ENCODE measurements at regions not wholly inside any gene's neighbourhood (a gene's known extent, or its start where the extent isn't known, plus 50 kb on each side); places are given as distances from the start of the nearest gene placed in this dataset.

DNA sequence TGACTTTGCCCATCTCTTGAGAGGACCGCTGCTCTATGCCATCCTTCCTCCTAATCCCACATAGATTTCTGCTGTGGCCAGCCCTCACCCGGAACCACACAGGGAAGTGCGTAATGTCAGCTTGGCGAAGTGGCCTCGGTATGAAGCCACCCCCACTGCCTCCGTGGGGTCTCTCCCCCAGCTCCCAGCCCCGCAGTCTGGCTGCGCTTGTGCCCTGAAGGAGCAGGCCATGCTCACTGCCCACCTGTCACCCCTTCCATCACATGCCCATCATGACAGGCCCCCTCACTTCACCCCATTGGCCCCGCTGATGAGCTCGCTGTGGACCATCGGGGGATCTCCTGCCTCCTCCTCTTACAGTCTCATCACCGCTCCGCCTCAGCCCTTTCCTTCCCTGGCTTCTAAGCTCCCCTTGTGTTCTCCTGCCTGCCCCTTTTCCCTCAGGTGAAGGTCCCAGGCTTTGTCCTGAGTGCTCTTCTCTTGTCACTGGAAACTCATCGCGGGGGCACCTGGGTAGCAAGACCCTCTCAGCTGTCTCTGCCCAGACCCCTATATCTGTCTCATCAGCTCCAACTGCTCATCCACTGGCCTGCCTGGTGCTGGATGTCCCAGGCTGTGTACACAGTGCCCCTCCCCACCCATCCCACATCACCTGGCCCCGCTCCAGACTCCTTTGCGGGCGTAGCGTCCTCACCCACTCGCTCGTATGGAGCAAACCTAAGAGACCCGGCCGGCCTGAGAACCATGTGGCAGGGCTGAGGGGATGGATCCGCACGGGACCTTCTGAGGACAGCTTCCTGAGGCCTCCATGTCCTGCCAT is 81.7 kb downstream of the GLI2 start:
- TF ChIP-seq POLR2A (IDR thresholded peaks at IDR 0.05; ENCODE audit: low read length) = no peak
- no peak for TF ChIP-seq GATA1 (IDR thresholded peaks at IDR 0.05; ENCODE audit: low read depth, low read length)

Data from erythroblast (primary cell).